ENCODE measurements at regions not wholly inside any gene's neighbourhood (a gene's known extent, or its start where the extent isn't known, plus 50 kb on each side); places are given as distances from the start of the nearest gene placed in this dataset.

GRCh38 chr9:99385215-99385614 is 163.1 kb downstream of the SEC61B start:
- ChIA-PET POLR2A (no interaction called here), CTCF (ENCODE audit: low intra/inter-chr PET ratio) (no interaction called here)
- intact Hi-C loops (cut with micrococcal nuclease) = no loop called here
- no peak overlapping the region for H3K27ac ChIP-seq (ENCODE audit: extremely low read depth, low read depth, low read length)
- H3K79me2 ChIP-seq (ENCODE audit: control insufficient read depth, insufficient read depth, low read length) = no peaks in the 10 kb centered on the region
- H3K9ac ChIP-seq (ENCODE audit: insufficient read depth in 1 of 2, low read depth in 2 of 2, low read length in 2 of 2) = no peak overlapping the region
- no peak for DNase-seq (ENCODE audit: extremely low read depth in 1 of 4, low spot score in 3 of 4)
- 0% methylated on average over 4 of the region's 4 CpGs for WGBS (ENCODE audit: insufficient coverage, low coverage, missing lambda C conversion rate)
- in situ Hi-C loops (cut with MboI) = no loop called here
- FAIRE-seq = no peak
- no peak for TF ChIP-seq FOXA1 (IDR thresholded peaks at IDR 0.05; ENCODE audit: borderline replicate concordance)
- TF ChIP-seq CTCF (IDR thresholded peaks at IDR 0.05 in 2 of 3, conservative IDR thresholded peaks at IDR 0.05 in 1 of 3; ENCODE audit: insufficient read depth in 2 of 3, low read depth in 1 of 3, low read length in 3 of 3) = no peak
- no peak for TF ChIP-seq DPF2 (IDR thresholded peaks at IDR 0.05)
- no peak for TF ChIP-seq E4F1 (CRISPR knock-in tag; IDR thresholded peaks at IDR 0.05; ENCODE audit: borderline replicate concordance)
- no peak for TF ChIP-seq ZNF561 (CRISPR knock-in tag; conservative IDR thresholded peaks at IDR 0.05)
- TF ChIP-seq FOXJ2 (tag; IDR thresholded peaks at IDR 0.05) = no peak
- no peak for TF ChIP-seq KHSRP (IDR thresholded peaks at IDR 0.05)
- TF ChIP-seq PML (IDR thresholded peaks at IDR 0.05; ENCODE audit: low read length) = no peak
- no peak for TF ChIP-seq HINFP (tag; conservative IDR thresholded peaks at IDR 0.05; ENCODE audit: low read depth)
- no peak for TF ChIP-seq SMC3 (conservative IDR thresholded peaks at IDR 0.05; ENCODE audit: insufficient read depth, low read depth, low read length)
- no peak for TF ChIP-seq ZBTB12 (CRISPR knock-in tag; IDR thresholded peaks at IDR 0.05)
- no peak for TF ChIP-seq SP1 (CRISPR knock-in tag; IDR thresholded peaks at IDR 0.05)
- H2AFZ ChIP-seq (ENCODE audit: low read depth, low read length) = no peak overlapping the region
- no peaks in the 10 kb centered on the region for H3K36me3 ChIP-seq (ENCODE audit: control insufficient read depth, insufficient read depth, low read length)
- peaks cover 0 to 3% of the 10 kb centered on the region in 2 experiments; a peak in 1 of 5 replicates for H3K4me1 ChIP-seq (replicated peaks in 1 of 2; ENCODE audit: control insufficient read depth in 2 of 2, insufficient read depth in 2 of 2, low read length in 2 of 2)
- BruUV-seq (replicated peaks) = no TSS peak
- no peaks in the 10 kb centered on the region for H3K9me1 ChIP-seq (ENCODE audit: control insufficient read depth, insufficient read depth, low read length)
- no peak overlapping the region for H3K4me3 ChIP-seq
- H4K20me1 ChIP-seq (replicated peaks; ENCODE audit: control insufficient read depth, insufficient read depth, low read length) = no peaks in the 10 kb centered on the region; the same call in 1 of the 2 replicates
- no peaks in the 10 kb centered on the region for H3K9me3 ChIP-seq (replicated peaks; ENCODE audit: control insufficient read depth, insufficient read depth, low read depth, low read length)
- H3K4me2 ChIP-seq (ENCODE audit: insufficient read depth, low read length) = no peak overlapping the region
- peaks cover 10 to 29% of the 10 kb centered on the region in 2 experiments; a peak in 3 of 5 replicates for H3K27me3 ChIP-seq (ENCODE audit: control insufficient read depth in 2 of 2, insufficient read depth in 2 of 2, low read length in 2 of 2)
- ATAC-seq = no peak
